ENCODE measurements at regions not wholly inside any gene's neighbourhood (a gene's known extent, or its start where the extent isn't known, plus 50 kb on each side); places are given as distances from the start of the nearest gene placed in this dataset.

- Histone ChIP-seq H3K4me1 (no peaks in the 10 kb centered on the region), H3K9me3 (ENCODE audit: control insufficient read depth, low read length) (no peaks in the 10 kb centered on the region), H3K27ac (no peak overlapping the region), H3K4me3 (ENCODE audit: low read depth, low read length) (no peak overlapping the region), H3K79me2 (no peaks in the 10 kb centered on the region), H3K4me2 (ENCODE audit: low read length) (no peak overlapping the region), H3K9ac (no peak overlapping the region), H3K36me3 (ENCODE audit: control insufficient read depth, insufficient read depth, low read length) (no peaks in the 10 kb centered on the region), H2AFZ (no peak overlapping the region), H3K27me3 (ENCODE audit: control insufficient read depth, insufficient read depth, low read length) (no peaks in the 10 kb centered on the region)
- no peak for TF ChIP-seq CTCF (IDR thresholded peaks at IDR 0.05)
These were observed 65.6 kb downstream of the IFI44 start for GRCh38 chr1:78715181-78715661.

GRCh38 chr1:78716186-78716585 lies 66.6 kb downstream of the IFI44 start:
- H3K79me2 ChIP-seq: no peaks in the 10 kb centered on the region
- no peak overlapping the region for H3K4me3 ChIP-seq (ENCODE audit: low read depth, low read length)
- H3K9me3 ChIP-seq (ENCODE audit: control insufficient read depth, low read length): no peaks in the 10 kb centered on the region
- no peak overlapping the region for H3K9ac ChIP-seq
- H2AFZ ChIP-seq: no peak overlapping the region
- H3K27me3 ChIP-seq (ENCODE audit: control insufficient read depth, insufficient read depth, low read length): no peaks in the 10 kb centered on the region
- H3K4me1 ChIP-seq: no peaks in the 10 kb centered on the region
- H3K27ac ChIP-seq: no peak overlapping the region
- no peak overlapping the region for H3K4me2 ChIP-seq (ENCODE audit: low read length)
- TF ChIP-seq CTCF (IDR thresholded peaks at IDR 0.05): no peak
- H3K36me3 ChIP-seq (ENCODE audit: control insufficient read depth, insufficient read depth, low read length): no peaks in the 10 kb centered on the region

GRCh38 chr1:78718566-78718965 lies 68.9 kb downstream of the IFI44 start:
- Histone ChIP-seq H3K36me3 (ENCODE audit: control insufficient read depth, insufficient read depth, low read length) (no peaks in the 10 kb centered on the region), H3K9ac (no peak overlapping the region), H3K79me2 (no peaks in the 10 kb centered on the region), H3K4me2 (ENCODE audit: low read length) (no peak overlapping the region), H3K9me3 (ENCODE audit: control insufficient read depth, low read length) (no peaks in the 10 kb centered on the region), H3K27ac (no peak overlapping the region), H3K4me3 (ENCODE audit: low read depth, low read length) (no peak overlapping the region), H3K27me3 (ENCODE audit: control insufficient read depth, insufficient read depth, low read length) (no peaks in the 10 kb centered on the region), H3K4me1 (no peaks in the 10 kb centered on the region), H2AFZ (no peak overlapping the region)
- no peak for TF ChIP-seq CTCF (IDR thresholded peaks at IDR 0.05)

GRCh38 chr1:78721136-78721535 lies 71.5 kb downstream of the IFI44 start:
- no peak overlapping the region for H2AFZ ChIP-seq
- H3K4me2 ChIP-seq (ENCODE audit: low read length): no peak overlapping the region
- H3K4me1 ChIP-seq: no peaks in the 10 kb centered on the region
- H3K27me3 ChIP-seq (ENCODE audit: control insufficient read depth, insufficient read depth, low read length): no peaks in the 10 kb centered on the region
- no peak overlapping the region for H3K9ac ChIP-seq
- no peaks in the 10 kb centered on the region for H3K36me3 ChIP-seq (ENCODE audit: control insufficient read depth, insufficient read depth, low read length)
- no peaks in the 10 kb centered on the region for H3K79me2 ChIP-seq
- H3K9me3 ChIP-seq (ENCODE audit: control insufficient read depth, low read length): no peaks in the 10 kb centered on the region
- TF ChIP-seq CTCF (IDR thresholded peaks at IDR 0.05): no peak
- no peak overlapping the region for H3K4me3 ChIP-seq (ENCODE audit: low read depth, low read length)
- no peak overlapping the region for H3K27ac ChIP-seq

GRCh38 chr1:78722105-78722504 lies 72.5 kb downstream of the IFI44 start:
- no peak overlapping the region for H3K27ac ChIP-seq
- no peaks in the 10 kb centered on the region for H3K9me3 ChIP-seq (ENCODE audit: control insufficient read depth, low read length)
- no peaks in the 10 kb centered on the region for H3K79me2 ChIP-seq
- no peak overlapping the region for H3K9ac ChIP-seq
- TF ChIP-seq CTCF (IDR thresholded peaks at IDR 0.05): no peak
- no peak overlapping the region for H3K4me3 ChIP-seq (ENCODE audit: low read depth, low read length)
- H3K4me1 ChIP-seq: no peaks in the 10 kb centered on the region
- no peaks in the 10 kb centered on the region for H3K36me3 ChIP-seq (ENCODE audit: control insufficient read depth, insufficient read depth, low read length)
- H3K27me3 ChIP-seq (ENCODE audit: control insufficient read depth, insufficient read depth, low read length): no peaks in the 10 kb centered on the region
- H3K4me2 ChIP-seq (ENCODE audit: low read length): no peak overlapping the region
- no peak overlapping the region for H2AFZ ChIP-seq

All from parathyroid adenoma (tissue), 2 donors.